Esophagus squamous epithelium (tissue), 5 donors: ENCODE measurements at regions not wholly inside any gene's neighbourhood (a gene's known extent, or its start where the extent isn't known, plus 50 kb on each side); places are given as distances from the start of the nearest gene placed in this dataset.

Experiments used
- DNase-seq: peaks from one replicate; lab custom pipeline; 2025; lab: John Stamatoyannopoulos, UW
- H3K27ac ChIP-seq, 4 donors: fragments of 200-600 bp; sonication (generic); one replicate each; pipeline ENCODE4 v1.5.1; 2016 to 2019; ENCODE audit warnings: mild to moderate bottlenecking in 1 of 4
- H3K27me3 ChIP-seq, 4 donors: fragments of 200-600 bp; sonication (generic); 1 replicate in 3 of 4; 2 replicates in 1 of 4; pipeline versions ENCODE4 v1.5.1 to v1.6.0; 2017 to 2021; ENCODE audit warnings: antibody characterized with exemption in 1 of 4
- H3K36me3 ChIP-seq, 3 donors: fragments of 200-600 bp; sonication (generic); one replicate each; pipeline ENCODE4 v1.5.1; 2016 to 2019
- H3K4me1 ChIP-seq, 3 donors: fragments of 200-600 bp; sonication (generic); one replicate each; pipeline ENCODE4 v1.5.1; 2017 to 2019
- H3K4me3 ChIP-seq, 4 donors: fragments of 200-600 bp; sonication (generic); 1 replicate in 3 of 4; 2 replicates in 1 of 4; pipeline ENCODE4 v1.5.1; 2016 to 2019; ENCODE audit warnings: mild to moderate bottlenecking in 2 of 4, moderate library complexity in 1 of 4
- H3K9me3 ChIP-seq, 3 donors: fragments of 200-600 bp; sonication (generic); one replicate each; pipeline ENCODE4 v1.5.1; 2016 to 2019
- CTCF ChIP-seq, 6 experiments: fragments of 450-650 bp in 4 of 6; fragments of 200-600 bp in 2 of 6; sonication (generic) in 2 of 6; IDR thresholded peaks; one replicate each; pipeline ENCODE4 v1.5.1; 2016 to 2019; ENCODE audit warnings: antibody characterized with exemption in 6 of 6, mild to moderate bottlenecking in 4 of 6, moderate library complexity in 4 of 6
- POLR2A ChIP-seq, 4 donors: fragments of 450-650 bp; IDR thresholded peaks; one replicate each; pipeline ENCODE4 v1.6.1; 2017; ENCODE audit warnings: antibody characterized with exemption in 4 of 4, mild to moderate bottlenecking in 4 of 4, moderate library complexity in 3 of 4
- WGBS, 2 donors: methylation state at CpG; one replicate each; pipeline ENCODE4 v1.1.5; 2018; 5-methylcytosine and 5-hydroxymethylcytosine counted together
- intact Hi-C: fragments of 100-400 bp; cut with DNase I; formaldehyde crosslinking; loops from one replicate; pipeline ENCODE4 v1.15.0; 2022
- donor health status: DM: yes; HTN: yes; CAD: no.

GRCh38 chr1:5348732-5349465 lies 643.3 kb downstream of the NPHP4 start:
- Histone ChIP-seq H3K4me3 (no peak overlapping the region), H3K9me3 (no peaks in the 10 kb centered on the region), H3K27ac (no peak overlapping the region), H3K36me3 (no peaks in the 10 kb centered on the region), H3K4me1 (no peaks in the 10 kb centered on the region), H3K27me3 (peaks cover 0 to 41% (median 0%) of the 10 kb centered on the region in 4 donors)
- intact Hi-C loops: no loop called here
- TF ChIP-seq POLR2A (IDR thresholded peaks at IDR 0.05): no peak
- TF ChIP-seq CTCF (IDR thresholded peaks at IDR 0.05): no peak
- DNase-seq: no peak
- WGBS, 2 donors: 83% methylated on average over 15 of the region's 15 CpGs

- peaks cover 0 to 41% (median 0%) of the 10 kb centered on the region in 4 donors for H3K27me3 ChIP-seq
- intact Hi-C loops: no loop called here
Observed at GRCh38 chr1:5347726-5348125, 644.5 kb downstream of the NPHP4 start.

DNA sequence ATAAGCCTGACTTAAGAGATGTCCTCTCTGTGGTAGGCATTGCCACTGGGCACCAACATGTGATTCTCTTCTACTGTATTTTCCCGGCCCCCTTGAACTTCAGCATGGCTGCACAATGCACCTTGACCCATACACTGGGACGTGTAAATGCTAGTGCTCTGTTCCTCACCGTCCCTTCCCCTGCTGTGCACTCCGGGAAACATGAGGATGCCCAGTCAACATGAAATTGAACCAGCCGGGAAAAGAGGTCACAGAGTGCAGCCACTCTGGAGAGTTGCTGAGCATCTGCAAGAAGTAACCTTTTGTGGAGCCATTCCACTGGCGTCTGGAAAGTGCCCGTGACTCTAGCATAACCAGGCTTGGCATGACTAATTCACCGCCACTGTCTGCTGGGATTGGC lies 646.7 kb downstream of the NPHP4 start:
- WGBS, 2 donors: 68 to 90% methylated on average over 6 to 7 of the region's 8 CpGs
- Histone ChIP-seq H3K27me3 (peaks cover 0 to 44% (median 0%) of the 10 kb centered on the region in 4 donors), H3K4me1 (no peaks in the 10 kb centered on the region), H3K4me3 (no peak overlapping the region), H3K27ac (no peak overlapping the region), H3K9me3 (no peaks in the 10 kb centered on the region), H3K36me3 (no peaks in the 10 kb centered on the region)
- intact Hi-C loops: no loop called here
- TF ChIP-seq POLR2A (IDR thresholded peaks at IDR 0.05) (no peak), CTCF (IDR thresholded peaks at IDR 0.05) (no peak)
- DNase-seq: no peak

More at GRCh38 chr1:5347726-5348125, 644.5 kb downstream of the NPHP4 start:
- Histone ChIP-seq H3K9me3 (no peaks in the 10 kb centered on the region), H3K36me3 (no peaks in the 10 kb centered on the region), H3K4me3 (no peak overlapping the region), H3K4me1 (no peaks in the 10 kb centered on the region), H3K27ac (no peak overlapping the region)
- 69 to 70% methylated on average over 8 of the region's 8 CpGs for WGBS, 2 donors
- no peak for DNase-seq
- TF ChIP-seq CTCF (IDR thresholded peaks at IDR 0.05) (no peak), POLR2A (IDR thresholded peaks at IDR 0.05) (no peak)

DNA sequence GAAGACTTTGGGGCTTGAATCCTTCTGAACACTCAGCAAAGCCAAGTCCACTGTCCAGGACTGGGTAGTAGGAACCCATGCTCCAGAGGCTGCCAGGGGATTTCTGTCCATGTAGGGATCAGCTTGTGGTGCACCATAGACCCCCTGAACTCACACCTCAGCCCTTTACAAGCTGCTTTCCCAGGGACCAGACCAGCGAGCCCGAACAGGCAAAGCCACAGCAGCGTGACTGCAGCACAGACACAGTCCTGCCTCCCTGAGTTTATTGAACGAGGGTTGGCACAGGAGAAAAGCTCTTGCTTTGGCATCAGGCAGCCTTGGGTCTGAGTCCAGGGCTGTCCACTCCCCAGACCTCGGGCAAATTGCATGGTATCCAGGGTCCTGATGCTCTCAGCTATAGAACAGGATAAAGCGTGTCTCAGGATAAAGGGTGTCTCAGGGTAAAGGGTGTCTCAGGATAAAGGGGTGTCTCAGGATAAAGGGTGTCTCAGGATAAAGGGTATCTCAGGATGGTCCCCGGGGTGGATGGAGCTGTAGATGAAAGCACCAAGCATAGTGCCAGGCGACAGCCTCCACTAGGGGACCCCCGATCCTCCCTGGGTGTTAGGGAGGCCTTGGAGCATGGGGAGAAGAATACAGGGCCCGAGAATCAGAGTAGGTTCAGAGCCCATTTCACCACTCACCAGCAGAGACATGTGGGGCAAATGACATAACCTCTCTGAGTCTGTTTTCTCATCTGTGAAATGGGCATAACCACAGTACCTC lies 648.8 kb downstream of the NPHP4 start:
- Histone ChIP-seq H3K4me3 (no peak overlapping the region), H3K9me3 (no peaks in the 10 kb centered on the region), H3K27ac (no peak overlapping the region), H3K36me3 (no peaks in the 10 kb centered on the region), H3K27me3 (peaks cover 0 to 30% (median 0%) of the 10 kb centered on the region in 4 donors), H3K4me1 (no peaks in the 10 kb centered on the region)
- no peak for TF ChIP-seq CTCF (IDR thresholded peaks at IDR 0.05)
- no peak for TF ChIP-seq POLR2A (IDR thresholded peaks at IDR 0.05)
- WGBS, 2 donors: 50 to 62% methylated on average over 4 to 7 of the region's 10 CpGs
- intact Hi-C loops: no loop called here
- no peak for DNase-seq

GRCh38 chr1:5342830-5343229 lies 649.4 kb downstream of the NPHP4 start:
- TF ChIP-seq POLR2A (IDR thresholded peaks at IDR 0.05): no peak
- no peak for TF ChIP-seq CTCF (IDR thresholded peaks at IDR 0.05)
- no peak overlapping the region for H3K4me3 ChIP-seq
- no peak for DNase-seq
- H3K27me3 ChIP-seq: peaks cover 0 to 29% (median 0%) of the 10 kb centered on the region in 4 donors
- H3K9me3 ChIP-seq: no peaks in the 10 kb centered on the region
- 79 to 95% methylated on average over 2 to 3 of the region's 11 CpGs for WGBS, 2 donors
- H3K27ac ChIP-seq: no peak overlapping the region
- intact Hi-C loops: no loop called here
- no peaks in the 10 kb centered on the region for H3K36me3 ChIP-seq
- H3K4me1 ChIP-seq: no peaks in the 10 kb centered on the region
